GM12874 (cell line): ENCODE measurements at regions not wholly inside any gene's neighbourhood (a gene's known extent, or its start where the extent isn't known, plus 50 kb on each side); places are given as distances from the start of the nearest gene placed in this dataset.

Experiments
- CTCF ChIP-seq: IDR thresholded peaks from 2 replicates; pipeline ENCODE4 v1.5.1; 2011; ENCODE audit warnings: low read depth, mild to moderate bottlenecking, control low read depth, low read length, moderate library complexity; ENCODE audit not compliant: insufficient read depth

GRCh38 chrY:7718126-7718525 lies 806.6 kb upstream of the AMELY start:
- TF ChIP-seq CTCF: no peak

GRCh38 chrY:7714426-7714825 lies 802.9 kb upstream of the AMELY start:
- TF ChIP-seq CTCF: no peak

- TF ChIP-seq CTCF: no peak
Measured at GRCh38 chrY:7712289-7712688, 800.7 kb upstream of the AMELY start.

- no peak for TF ChIP-seq CTCF
Measured at GRCh38 chrY:7703578-7704140, 792.1 kb upstream of the AMELY start.

GRCh38 chrY:7702481-7702880 lies 790.9 kb upstream of the AMELY start:
- TF ChIP-seq CTCF: no peak

GRCh38 chrY:7701676-7702075 lies 790.1 kb upstream of the AMELY start:
- TF ChIP-seq CTCF: no peak

GRCh38 chrY:7697506-7697905 lies 786.0 kb upstream of the AMELY start:
- TF ChIP-seq CTCF: no peak
